Activated CD4-positive, alpha-beta T cell treated with anti-CD3 and anti-CD28 coated beads for 1 hour (primary cell): ENCODE measurements at regions not wholly inside any gene's neighbourhood (a gene's known extent, or its start where the extent isn't known, plus 50 kb on each side); places are given as distances from the start of the nearest gene placed in this dataset.
"Not testable (repeated sequence)": the region's sequence is repeated elsewhere in the genome, so short reads cannot be mapped to it uniquely, and the experiment has no call there.

ENCODE experiments used
- DNase-seq: peaks from one replicate; pipeline ENCODE4 v3.0.0-alpha.2; 2020

DNA sequence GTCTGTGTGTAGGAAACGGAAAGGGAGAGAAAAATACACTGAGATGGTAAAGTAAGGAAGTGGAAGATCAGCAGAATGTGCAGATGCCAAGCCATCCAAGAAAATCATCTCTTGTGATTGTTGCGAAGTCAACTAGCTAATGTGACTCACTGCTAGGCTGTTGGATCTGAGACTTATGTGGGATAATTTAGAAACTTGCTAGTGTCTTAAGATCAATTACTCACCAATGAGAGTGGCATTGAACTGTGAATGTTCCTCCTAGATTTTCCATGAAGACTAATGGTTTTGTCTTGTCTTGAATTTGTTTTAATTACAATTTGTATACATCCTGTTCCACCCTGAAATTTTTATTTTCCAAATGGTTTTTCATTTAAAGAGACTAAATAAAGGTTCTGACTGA is 771.6 kb downstream of the EFNB2 start:
- no peak for DNase-seq

- no peak for DNase-seq
Measured at GRCh38 chr13:105762096-105762495, 773.4 kb downstream of the EFNB2 start.

- DNase-seq, result no peak
Measured at GRCh38 chr13:105758918-105759860, 776.3 kb downstream of the EFNB2 start.

GRCh38 chr13:105740739-105741138 is 794.7 kb downstream of the EFNB2 start:
- DNase-seq, result no peak

DNA sequence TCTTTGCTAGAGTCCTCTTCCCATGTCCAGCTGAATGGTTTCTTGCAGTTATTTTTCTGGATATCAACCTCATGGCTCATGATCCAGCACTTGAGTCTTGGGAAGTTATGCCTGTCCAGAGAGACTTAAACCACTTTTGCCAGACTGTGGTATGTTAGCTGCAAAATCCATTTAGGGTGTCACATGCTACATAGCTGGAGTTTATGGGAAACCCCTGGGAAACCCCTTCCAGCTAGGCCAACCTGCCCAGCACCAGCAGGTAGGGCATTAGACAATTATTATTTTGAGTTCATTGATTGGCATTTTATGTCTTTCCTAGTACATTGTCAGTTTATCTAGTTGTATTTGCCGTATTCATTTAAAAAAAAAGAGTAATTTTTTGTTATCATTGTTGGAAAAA is 797.8 kb downstream of the EFNB2 start:
- no peak for DNase-seq

- no peak for DNase-seq
Measured at GRCh38 chr13:105735281-105735680, 800.2 kb downstream of the EFNB2 start.

- no peak for DNase-seq
Measured at GRCh38 chr13:105732806-105733529, 802.5 kb downstream of the EFNB2 start.

GRCh38 chr13:105725887-105726286 is 809.6 kb downstream of the EFNB2 start:
- no peak for DNase-seq

DNA sequence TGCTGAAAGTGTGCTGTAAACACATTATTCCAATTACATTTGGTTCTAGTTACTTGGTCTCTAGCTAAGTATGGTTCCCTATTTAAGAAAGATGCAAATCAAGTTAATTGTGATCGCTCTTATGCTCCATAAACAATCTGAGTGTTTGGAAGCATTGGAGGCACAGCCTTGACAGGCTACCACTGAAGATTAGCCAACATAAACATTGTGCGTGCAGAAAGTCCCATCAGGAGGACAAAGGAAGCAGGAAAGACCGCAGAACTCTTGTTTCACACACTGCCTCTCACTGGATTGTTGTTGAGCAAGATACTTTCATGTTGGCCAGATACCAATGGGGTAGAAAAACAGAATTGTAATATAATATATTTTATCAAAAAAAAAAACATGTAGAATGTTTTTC is 814.4 kb downstream of the EFNB2 start:
- no peak for DNase-seq

GRCh38 chr13:105719859-105720258 is 815.6 kb downstream of the EFNB2 start:
- no peak for DNase-seq

DNA sequence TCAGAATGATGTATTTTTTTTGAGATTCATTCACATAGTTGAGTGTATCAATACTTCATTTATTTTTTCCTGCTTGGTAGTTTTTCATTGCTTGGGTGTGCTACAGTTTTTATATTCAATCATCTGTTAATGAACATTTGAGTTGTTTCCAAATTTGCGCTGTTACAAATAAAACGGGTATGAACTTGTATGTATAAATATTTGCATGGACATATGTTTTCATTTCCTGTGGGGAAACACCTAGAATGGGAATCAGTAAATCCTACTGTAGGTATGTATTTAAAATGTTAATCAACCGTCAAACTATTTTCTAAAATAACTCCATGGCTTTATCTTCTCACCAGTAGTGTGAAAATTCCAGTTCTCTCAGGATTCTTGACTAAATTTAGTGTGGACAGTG is 826.3 kb downstream of the EFNB2 start:
- no peak for DNase-seq

GRCh38 chr13:105703843-105704242 is 831.6 kb downstream of the EFNB2 start:
- no peak for DNase-seq

DNA sequence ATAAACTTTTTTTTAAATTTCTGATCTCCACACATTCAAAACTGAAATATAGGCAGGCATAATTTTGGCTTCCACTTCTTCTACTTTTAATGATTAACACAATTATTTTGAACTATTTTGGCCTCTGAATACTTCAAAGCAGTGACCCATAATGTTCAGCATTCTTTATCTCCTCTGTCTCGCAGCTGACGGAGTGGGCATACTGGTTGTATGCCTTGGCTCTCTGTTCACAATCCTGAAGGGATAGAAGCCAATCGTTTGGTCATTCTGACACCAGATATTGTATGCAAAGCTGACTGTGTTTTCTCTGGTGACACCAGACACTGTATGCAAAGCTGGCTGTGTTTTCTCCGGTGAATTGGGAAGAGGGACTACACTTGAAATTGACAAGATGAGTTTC is 833.0 kb downstream of the EFNB2 start:
- no peak for DNase-seq

- DNase-seq, result no peak
Measured at GRCh38 chr13:105692769-105693168, 842.7 kb downstream of the EFNB2 start.

- DNase-seq, result no peak
Measured at GRCh38 chr13:105684216-105684615, 851.2 kb downstream of the EFNB2 start.

GRCh38 chr13:105679838-105680237 is 855.6 kb downstream of the EFNB2 start:
- DNase-seq, result no peak

DNA sequence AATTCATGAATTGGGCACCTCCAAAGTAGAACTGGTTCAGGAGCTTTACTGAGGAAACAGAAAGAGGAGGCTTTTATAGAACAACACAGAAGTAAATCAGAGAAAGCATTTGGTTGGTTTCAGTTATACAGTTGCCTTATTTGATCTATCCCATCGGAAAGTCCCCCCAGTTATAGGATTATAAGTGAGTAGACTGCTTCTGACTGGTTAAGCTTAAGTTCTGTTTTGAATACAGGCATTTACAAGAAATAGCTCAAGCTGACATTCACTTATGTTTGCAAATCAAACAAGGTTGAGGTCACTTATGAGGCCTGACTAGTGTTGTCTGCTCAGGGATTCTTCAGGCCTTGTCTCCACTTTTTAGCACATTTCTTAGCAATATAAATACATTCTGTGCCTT is 857.4 kb downstream of the EFNB2 start:
- DNase-seq, result no peak

GRCh38 chr13:105672881-105673280 is 862.6 kb downstream of the EFNB2 start:
- no peak for DNase-seq

GRCh38 chr13:105671131-105671530 is 864.3 kb downstream of the EFNB2 start:
- not testable (repeated sequence) for DNase-seq

DNA sequence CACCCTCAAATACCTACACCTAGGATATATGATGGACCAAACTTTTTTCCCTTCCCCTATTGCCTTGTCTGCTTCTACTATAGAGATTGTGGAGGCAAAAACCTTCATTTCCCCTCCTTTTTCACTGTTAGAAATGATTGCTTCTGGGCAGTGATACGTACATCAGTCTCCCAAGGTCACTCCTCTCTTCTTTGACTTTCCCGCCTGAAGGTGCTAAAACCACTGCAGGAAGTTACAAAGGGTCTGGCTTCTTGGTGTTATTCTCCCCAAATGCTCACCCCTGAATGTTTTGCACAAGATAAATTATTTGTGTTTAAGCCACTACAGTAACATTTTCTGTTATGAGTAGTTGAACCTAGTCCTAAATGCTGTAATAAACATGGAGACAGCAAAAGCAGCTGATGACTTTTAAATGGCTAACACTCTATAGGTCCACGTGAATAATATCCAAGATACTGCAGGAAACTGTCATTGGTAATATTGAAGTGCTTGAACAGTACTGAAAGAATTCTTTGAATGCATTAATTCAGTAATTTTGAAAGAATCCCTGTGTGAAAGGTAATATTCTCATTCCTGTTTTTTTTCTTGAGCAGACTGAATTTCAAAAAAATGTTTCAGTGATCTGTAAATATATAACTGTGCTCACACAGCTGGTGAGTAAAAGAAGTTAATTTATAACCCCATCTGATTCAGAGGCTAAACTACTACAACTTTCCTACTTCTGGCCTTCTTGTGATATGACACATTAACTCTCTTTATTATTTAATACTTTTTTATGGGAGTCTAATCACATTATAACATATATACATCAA is 865.1 kb downstream of the EFNB2 start:
- DNase-seq, result no peak

DNA sequence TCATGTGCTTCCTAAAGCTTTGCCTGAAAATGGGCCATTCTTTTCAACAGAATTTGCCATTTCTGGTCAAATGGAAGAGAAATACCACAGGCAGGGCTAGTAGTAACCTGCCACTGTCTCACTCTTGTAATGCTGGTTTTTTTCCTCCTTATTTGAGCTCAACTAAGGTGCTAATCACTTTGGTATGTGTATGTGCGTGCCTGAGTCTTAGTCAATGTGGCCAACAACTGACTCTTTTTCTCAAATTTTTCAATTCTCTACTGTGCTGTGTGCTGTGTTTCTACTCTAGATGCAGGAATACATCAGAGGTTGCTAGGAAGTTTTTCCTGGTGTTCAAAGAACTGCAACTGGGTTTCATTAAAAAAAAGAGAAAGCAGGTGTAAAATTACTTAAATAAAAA is 870.2 kb downstream of the EFNB2 start:
- no peak for DNase-seq

DNA sequence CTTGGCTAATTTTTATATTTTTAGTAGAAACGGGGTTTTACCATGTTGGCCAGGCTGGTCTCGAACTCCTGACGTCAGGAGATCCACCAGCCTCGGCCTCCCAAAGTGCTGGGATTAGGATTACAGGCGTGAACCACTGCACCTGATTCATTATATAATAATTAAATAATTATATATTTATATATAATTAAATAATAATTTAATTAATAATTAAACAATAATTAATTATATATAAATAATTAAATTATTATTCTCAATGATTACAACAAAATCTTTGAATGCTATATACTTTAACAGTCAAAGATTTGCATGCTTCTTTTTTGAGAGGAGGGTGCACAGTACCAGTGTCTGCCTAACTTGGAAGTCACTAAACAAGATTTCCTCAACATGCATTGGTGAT is 872.3 kb downstream of the EFNB2 start:
- no peak for DNase-seq

GRCh38 chr13:105660561-105660960 is 874.9 kb downstream of the EFNB2 start:
- no peak for DNase-seq
